ENCODE measurements at regions not wholly inside any gene's neighbourhood (a gene's known extent, or its start where the extent isn't known, plus 50 kb on each side); places are given as distances from the start of the nearest gene placed in this dataset.

DNA sequence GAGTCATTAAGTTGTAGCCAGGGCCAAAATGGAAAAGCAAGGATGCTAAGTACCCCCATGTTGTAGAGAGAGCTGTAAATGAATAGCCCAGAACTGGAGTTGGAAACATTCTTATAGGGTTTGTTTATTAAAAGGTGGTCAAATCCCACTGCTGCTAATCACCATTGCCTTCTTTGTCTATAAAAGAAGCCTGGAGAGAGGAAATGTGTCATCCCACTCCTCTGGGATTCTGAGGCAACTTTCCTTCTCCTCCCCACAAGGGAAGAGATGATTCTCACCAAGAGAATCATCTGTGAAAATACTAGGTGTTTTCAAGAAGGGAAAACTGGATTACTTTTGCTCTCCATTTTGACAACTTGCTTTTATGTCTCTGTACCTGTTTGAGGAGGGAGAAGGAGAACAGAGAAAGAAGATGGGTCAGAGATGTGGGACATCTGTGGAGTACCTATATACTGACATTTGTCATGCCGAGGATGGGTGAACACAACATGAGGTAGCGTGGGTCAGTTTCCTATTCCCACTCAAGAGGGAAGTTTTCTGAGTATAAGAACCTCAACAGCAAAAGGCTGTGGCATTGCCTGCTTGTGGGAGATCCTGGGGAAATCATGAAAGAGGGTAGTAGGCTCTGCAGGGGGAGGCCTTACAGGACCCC is 262.2 kb downstream of the KIF20B start:
- no peaks in the 10 kb centered on the region for H3K36me3 ChIP-seq (ENCODE audit: control insufficient read depth, insufficient read depth, low read length)
- no peaks in the 10 kb centered on the region for H3K27me3 ChIP-seq (ENCODE audit: control insufficient read depth, insufficient read depth, low read length)
- DNase-seq (ENCODE audit: low read depth): no peak
- no peak overlapping the region for H3K4me3 ChIP-seq (ENCODE audit: low read depth, low read length)
- TF ChIP-seq, protein P1, sequence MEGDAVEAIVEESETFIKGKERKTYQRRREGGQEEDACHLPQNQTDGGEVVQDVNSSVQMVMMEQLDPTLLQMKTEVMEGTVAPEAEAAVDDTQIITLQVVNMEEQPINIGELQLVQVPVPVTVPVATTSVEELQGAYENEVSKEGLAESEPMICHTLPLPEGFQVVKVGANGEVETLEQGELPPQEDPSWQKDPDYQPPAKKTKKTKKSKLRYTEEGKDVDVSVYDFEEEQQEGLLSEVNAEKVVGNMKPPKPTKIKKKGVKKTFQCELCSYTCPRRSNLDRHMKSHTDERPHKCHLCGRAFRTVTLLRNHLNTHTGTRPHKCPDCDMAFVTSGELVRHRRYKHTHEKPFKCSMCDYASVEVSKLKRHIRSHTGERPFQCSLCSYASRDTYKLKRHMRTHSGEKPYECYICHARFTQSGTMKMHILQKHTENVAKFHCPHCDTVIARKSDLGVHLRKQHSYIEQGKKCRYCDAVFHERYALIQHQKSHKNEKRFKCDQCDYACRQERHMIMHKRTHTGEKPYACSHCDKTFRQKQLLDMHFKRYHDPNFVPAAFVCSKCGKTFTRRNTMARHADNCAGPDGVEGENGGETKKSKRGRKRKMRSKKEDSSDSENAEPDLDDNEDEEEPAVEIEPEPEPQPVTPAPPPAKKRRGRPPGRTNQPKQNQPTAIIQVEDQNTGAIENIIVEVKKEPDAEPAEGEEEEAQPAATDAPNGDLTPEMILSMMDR (IDR thresholded peaks at IDR 0.05; ENCODE audit: insufficient read depth, low read length, poor library complexity, severe bottlenecking): no peak

DNA sequence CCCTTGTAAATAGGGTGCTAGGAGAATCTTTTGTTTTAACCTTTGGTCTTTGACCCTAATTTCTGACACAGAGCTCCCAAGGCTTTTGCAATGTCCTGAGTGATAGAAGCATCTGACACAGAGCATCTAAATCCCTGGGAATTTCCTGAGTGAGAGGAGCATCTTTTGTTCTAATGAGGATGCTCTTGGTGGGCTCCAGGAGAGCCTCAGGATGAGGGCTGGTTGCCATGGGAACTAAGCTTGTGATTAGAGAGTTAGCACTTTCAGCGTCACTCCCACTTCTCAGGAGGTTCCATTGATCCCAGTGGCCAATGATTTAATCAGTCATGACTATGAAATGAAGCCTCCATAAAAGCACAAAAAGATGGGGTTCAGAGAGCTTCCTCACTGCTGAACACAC is 264.8 kb downstream of the KIF20B start:
- Histone ChIP-seq H3K27me3 (ENCODE audit: control insufficient read depth, insufficient read depth, low read length) (no peaks in the 10 kb centered on the region), H3K4me3 (ENCODE audit: low read depth, low read length) (no peak overlapping the region), H3K36me3 (ENCODE audit: control insufficient read depth, insufficient read depth, low read length) (no peaks in the 10 kb centered on the region)
- DNase-seq (ENCODE audit: low read depth): no peak
- TF ChIP-seq, protein P1 (IDR thresholded peaks at IDR 0.05; ENCODE audit: insufficient read depth, low read length, poor library complexity, severe bottlenecking): no peak

DNA sequence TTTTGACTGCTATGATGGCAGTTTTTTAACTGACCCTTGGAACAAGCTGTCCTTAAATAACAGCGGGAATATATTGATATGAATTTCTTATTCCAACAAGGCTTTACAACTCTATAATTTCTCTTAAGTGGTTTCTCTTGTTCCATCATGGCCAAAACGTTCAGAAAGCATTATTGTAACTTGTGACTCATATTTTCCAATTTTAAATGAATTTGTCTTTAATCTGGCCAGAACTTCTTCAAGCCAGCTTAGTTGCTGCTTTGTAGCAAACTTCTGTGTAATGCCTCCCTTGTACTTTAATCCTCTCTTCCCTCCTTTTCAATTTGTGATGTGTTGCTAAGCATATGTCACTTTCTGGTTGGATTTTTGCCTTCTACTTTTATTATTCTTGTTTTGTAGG is 271.9 kb downstream of the KIF20B start:
- TF ChIP-seq, protein P1 (IDR thresholded peaks at IDR 0.05; ENCODE audit: insufficient read depth, low read length, poor library complexity, severe bottlenecking): no peak
- no peaks in the 10 kb centered on the region for H3K27me3 ChIP-seq (ENCODE audit: control insufficient read depth, insufficient read depth, low read length)
- no peak for DNase-seq (ENCODE audit: low read depth)

DNA sequence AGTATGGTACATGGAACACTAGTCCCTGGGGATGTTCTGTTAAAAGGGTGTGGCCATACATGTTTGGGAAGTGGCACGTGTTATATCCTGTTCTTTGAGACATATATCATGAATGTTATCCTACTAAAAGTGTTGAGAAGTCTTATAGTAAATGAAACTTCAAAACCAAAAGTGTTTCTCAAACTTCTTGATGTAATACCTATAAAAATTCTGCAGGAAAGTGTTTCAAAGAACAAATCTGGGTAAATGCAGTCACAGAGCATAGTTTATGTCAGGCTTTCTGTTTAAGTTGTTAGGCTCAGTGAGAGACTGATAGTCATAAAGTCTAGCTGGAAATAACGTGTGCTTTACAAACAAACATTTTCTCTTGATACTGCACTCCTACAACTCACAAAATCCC is 273.7 kb downstream of the KIF20B start:
- DNase-seq (ENCODE audit: low read depth): no peak
- TF ChIP-seq, protein P1 (IDR thresholded peaks at IDR 0.05; ENCODE audit: insufficient read depth, low read length, poor library complexity, severe bottlenecking): no peak
- Histone ChIP-seq H3K4me3 (ENCODE audit: low read depth, low read length) (no peak overlapping the region), H3K27me3 (ENCODE audit: control insufficient read depth, insufficient read depth, low read length) (no peaks in the 10 kb centered on the region), H3K36me3 (ENCODE audit: control insufficient read depth, insufficient read depth, low read length) (no peaks in the 10 kb centered on the region)

More for the DNA sequence above, 271.9 kb downstream of the KIF20B start:
- H3K36me3 ChIP-seq (ENCODE audit: control insufficient read depth, insufficient read depth, low read length): no peaks in the 10 kb centered on the region
- no peak overlapping the region for H3K4me3 ChIP-seq (ENCODE audit: low read depth, low read length)

DNA sequence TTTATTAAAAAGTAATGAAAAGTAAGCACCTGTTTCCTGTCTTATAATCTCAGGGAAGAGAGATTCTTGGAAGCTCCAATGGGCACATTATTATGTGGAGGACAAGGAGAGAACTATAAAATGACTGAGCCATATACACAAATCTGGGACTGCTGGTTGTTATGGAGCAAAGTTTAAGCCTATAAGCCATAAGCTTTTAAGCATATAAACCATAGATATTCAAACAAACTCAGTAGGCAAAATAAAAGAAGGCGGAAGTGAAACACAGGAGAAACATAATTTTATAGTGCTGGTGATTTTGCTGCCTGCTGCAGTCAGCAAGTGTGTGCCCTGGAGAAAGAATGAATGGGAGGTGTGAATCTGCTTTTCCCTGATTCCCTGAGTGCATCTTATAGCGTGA is 274.4 kb downstream of the KIF20B start:
- TF ChIP-seq, protein P1 (IDR thresholded peaks at IDR 0.05; ENCODE audit: insufficient read depth, low read length, poor library complexity, severe bottlenecking): no peak
- Histone ChIP-seq H3K36me3 (ENCODE audit: control insufficient read depth, insufficient read depth, low read length) (no peaks in the 10 kb centered on the region), H3K27me3 (ENCODE audit: control insufficient read depth, insufficient read depth, low read length) (no peaks in the 10 kb centered on the region), H3K4me3 (ENCODE audit: low read depth, low read length) (no peak overlapping the region)
- no peak for DNase-seq (ENCODE audit: low read depth)

DNA sequence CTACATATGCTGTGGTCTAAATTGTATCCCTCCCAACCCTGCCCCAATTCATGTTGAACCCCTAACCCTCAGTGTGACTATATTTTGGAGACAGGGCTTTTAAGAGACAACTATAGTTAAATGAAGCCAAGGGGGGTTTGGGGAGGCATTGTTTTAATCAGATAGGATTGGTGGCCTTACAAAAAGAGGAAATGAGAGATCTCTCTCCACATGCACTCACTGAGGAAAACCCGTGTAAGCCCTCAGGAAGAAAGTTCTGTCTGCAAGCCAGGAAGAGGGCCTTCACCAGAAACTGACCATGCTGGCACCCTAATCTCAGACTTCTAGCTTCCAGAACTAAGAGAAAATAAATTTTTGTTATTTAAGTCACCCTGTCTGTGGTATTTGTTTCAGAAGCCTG is 276.7 kb downstream of the KIF20B start:
- no peak for DNase-seq (ENCODE audit: low read depth)

More for the DNA sequence above, 276.7 kb downstream of the KIF20B start:
- TF ChIP-seq, protein P1 (IDR thresholded peaks at IDR 0.05; ENCODE audit: insufficient read depth, low read length, poor library complexity, severe bottlenecking): no peak
- H3K36me3 ChIP-seq (ENCODE audit: control insufficient read depth, insufficient read depth, low read length): no peaks in the 10 kb centered on the region
- no peak overlapping the region for H3K4me3 ChIP-seq (ENCODE audit: low read depth, low read length)
- no peaks in the 10 kb centered on the region for H3K27me3 ChIP-seq (ENCODE audit: control insufficient read depth, insufficient read depth, low read length)

Data from kidney epithelial cell (primary cell).